ENCODE measurements at regions not wholly inside any gene's neighbourhood (a gene's known extent, or its start where the extent isn't known, plus 50 kb on each side); places are given as distances from the start of the nearest gene placed in this dataset.

GRCh38 chr20:57806476-57806875 is 96.7 kb upstream of the PMEPA1 start:
- no peak for TF ChIP-seq EP300 (IDR thresholded peaks at IDR 0.05)
- TF ChIP-seq CTCF (IDR thresholded peaks at IDR 0.05): no peak
- TF ChIP-seq POLR2A (IDR thresholded peaks at IDR 0.05): no peak
- no peak for TF ChIP-seq POLR2AphosphoS5 (IDR thresholded peaks at IDR 0.05)
